Esophagus squamous epithelium (tissue), 4 donors: ENCODE measurements at regions not wholly inside any gene's neighbourhood (a gene's known extent, or its start where the extent isn't known, plus 50 kb on each side); places are given as distances from the start of the nearest gene placed in this dataset.

Experiments
- POLR2A ChIP-seq, 4 donors: fragments of 450-650 bp; IDR thresholded peaks; one replicate each; pipeline ENCODE4 v1.6.1; 2017; ENCODE audit warnings: antibody characterized with exemption in 4 of 4, mild to moderate bottlenecking in 4 of 4, moderate library complexity in 3 of 4
- TF ChIP-seq, protein P1 (sequence below), 6 experiments: fragments of 450-650 bp in 4 of 6; fragments of 200-600 bp in 2 of 6; sonication (generic) in 2 of 6; IDR thresholded peaks; one replicate each; pipeline ENCODE4 v1.5.1; 2016 to 2019; ENCODE audit warnings: antibody characterized with exemption in 6 of 6, mild to moderate bottlenecking in 4 of 6, moderate library complexity in 4 of 6

DNA sequence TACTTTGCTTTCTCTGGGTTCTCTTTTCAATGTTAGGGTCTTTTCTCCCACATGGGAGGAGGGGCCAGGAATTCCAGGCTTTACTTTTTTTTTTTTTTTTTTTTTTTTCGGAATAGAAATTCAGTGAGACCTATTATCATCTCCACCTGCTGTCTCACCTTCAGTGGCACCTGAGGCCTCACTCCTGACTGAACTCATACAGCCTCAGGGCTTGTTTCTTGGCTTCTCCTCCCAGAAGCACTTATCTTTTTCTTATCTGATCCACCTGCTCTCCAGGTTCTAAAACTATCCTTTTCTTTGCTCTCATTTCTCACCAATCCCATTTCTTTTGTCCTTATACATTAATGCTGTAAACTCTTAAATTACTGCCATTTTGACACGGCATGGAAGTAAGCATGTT, 117.3 kb upstream of the PPP3CA start:
- TF ChIP-seq, protein P1, sequence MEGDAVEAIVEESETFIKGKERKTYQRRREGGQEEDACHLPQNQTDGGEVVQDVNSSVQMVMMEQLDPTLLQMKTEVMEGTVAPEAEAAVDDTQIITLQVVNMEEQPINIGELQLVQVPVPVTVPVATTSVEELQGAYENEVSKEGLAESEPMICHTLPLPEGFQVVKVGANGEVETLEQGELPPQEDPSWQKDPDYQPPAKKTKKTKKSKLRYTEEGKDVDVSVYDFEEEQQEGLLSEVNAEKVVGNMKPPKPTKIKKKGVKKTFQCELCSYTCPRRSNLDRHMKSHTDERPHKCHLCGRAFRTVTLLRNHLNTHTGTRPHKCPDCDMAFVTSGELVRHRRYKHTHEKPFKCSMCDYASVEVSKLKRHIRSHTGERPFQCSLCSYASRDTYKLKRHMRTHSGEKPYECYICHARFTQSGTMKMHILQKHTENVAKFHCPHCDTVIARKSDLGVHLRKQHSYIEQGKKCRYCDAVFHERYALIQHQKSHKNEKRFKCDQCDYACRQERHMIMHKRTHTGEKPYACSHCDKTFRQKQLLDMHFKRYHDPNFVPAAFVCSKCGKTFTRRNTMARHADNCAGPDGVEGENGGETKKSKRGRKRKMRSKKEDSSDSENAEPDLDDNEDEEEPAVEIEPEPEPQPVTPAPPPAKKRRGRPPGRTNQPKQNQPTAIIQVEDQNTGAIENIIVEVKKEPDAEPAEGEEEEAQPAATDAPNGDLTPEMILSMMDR (IDR thresholded peaks at IDR 0.05): no peak
- TF ChIP-seq POLR2A (IDR thresholded peaks at IDR 0.05): no peak
